Ishikawa (cell line): ENCODE measurements at regions not wholly inside any gene's neighbourhood (a gene's known extent, or its start where the extent isn't known, plus 50 kb on each side); places are given as distances from the start of the nearest gene placed in this dataset.

Source experiments
- CEBPB ChIP-seq: IDR thresholded peaks from 2 replicates; pipeline ENCODE4 v1.6.1; 2012
- CREB1 ChIP-seq: IDR thresholded peaks from 2 replicates; pipeline ENCODE4 v1.6.1; 2012; ENCODE audit warnings: low read depth
- EGR1 ChIP-seq: IDR thresholded peaks from 2 replicates; pipeline ENCODE4 v1.6.1; 2012
- EP300 ChIP-seq: IDR thresholded peaks from 2 replicates; pipeline ENCODE4 v1.6.1; 2012; ENCODE audit warnings: borderline replicate concordance
- FOXM1 ChIP-seq: IDR thresholded peaks from 2 replicates; pipeline ENCODE4 v1.6.1; 2012; ENCODE audit warnings: low read depth, borderline replicate concordance
- NFIC ChIP-seq: IDR thresholded peaks from 2 replicates; pipeline ENCODE4 v1.6.1; 2012
- RAD21 ChIP-seq: IDR thresholded peaks from 2 replicates; pipeline ENCODE4 v1.6.1; 2012; ENCODE audit warnings: low read depth
- TAF1 ChIP-seq: IDR thresholded peaks from 2 replicates; pipeline ENCODE4 v1.6.1; 2012; ENCODE audit warnings: low read depth, mild to moderate bottlenecking
- TCF12 ChIP-seq: IDR thresholded peaks from 2 replicates; pipeline ENCODE4 v1.6.1; 2012; ENCODE audit warnings: low read depth
- TEAD4 ChIP-seq: IDR thresholded peaks from 2 replicates; pipeline ENCODE4 v1.6.1; 2012
- YY1 ChIP-seq: IDR thresholded peaks from 2 replicates; pipeline ENCODE4 v1.6.1; 2012; ENCODE audit warnings: low read depth
- ZBTB7A ChIP-seq: IDR thresholded peaks from 2 replicates; pipeline ENCODE4 v1.6.1; 2012; ENCODE audit warnings: low read depth
- TF ChIP-seq, protein P1 (sequence below): IDR thresholded peaks from 2 replicates; pipeline ENCODE4 v1.6.1; 2012
- TF ChIP-seq, protein P2 (sequence below): IDR thresholded peaks from 2 replicates; pipeline ENCODE4 v1.6.1; 2012
- TF ChIP-seq, protein P3 (sequence below): IDR thresholded peaks from 2 replicates; pipeline ENCODE4 v1.6.1; 2012; ENCODE audit warnings: low read depth, mild to moderate bottlenecking

DNA sequence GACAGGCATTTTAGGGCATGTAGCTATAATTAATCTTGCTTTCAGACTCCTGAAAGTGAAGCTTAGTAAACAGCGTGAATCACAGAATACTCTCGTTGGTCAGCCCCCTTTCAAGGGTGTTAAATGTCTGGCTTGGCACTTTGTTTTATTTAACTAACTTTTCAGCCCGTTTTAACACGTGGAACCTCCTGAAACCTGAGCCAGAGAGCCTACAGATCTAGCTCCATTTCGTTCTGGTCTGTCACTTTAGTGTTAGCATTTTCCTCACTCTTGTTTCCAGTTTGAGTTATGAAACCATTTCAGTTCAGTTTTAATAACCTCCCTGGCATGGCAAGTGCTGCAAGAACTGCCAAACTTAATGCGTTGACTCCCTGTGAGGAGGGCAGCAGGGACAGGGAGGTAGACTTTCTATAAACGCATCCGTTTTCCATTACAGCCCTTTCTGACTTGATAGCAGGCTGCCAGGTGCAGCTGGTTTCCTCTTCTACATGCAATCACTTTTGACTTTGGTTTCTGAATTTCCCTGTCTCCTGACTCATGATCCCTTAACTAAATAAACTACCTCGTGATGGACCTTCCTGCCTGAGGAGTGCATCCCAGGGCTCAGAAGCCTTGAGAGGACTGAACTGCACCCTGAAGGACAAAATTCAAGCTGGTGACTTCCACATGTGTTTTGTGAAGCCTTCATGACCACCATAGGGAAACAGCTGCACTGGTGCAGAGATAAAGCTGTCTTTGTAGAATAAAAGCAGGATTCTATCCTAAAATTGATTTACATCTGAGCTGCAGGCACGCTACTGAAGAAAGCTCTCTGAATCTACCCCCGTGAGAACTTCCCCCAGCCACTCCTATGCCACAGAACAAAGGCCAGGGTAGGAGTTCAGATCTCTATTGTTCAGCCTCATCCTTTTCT is 192.6 kb downstream of the DLEU7 start:
- TF ChIP-seq RAD21 (no peak), TCF12 (no peak)
- TF ChIP-seq, protein P1, sequence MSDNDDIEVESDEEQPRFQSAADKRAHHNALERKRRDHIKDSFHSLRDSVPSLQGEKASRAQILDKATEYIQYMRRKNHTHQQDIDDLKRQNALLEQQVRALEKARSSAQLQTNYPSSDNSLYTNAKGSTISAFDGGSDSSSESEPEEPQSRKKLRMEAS = no peak

DNA sequence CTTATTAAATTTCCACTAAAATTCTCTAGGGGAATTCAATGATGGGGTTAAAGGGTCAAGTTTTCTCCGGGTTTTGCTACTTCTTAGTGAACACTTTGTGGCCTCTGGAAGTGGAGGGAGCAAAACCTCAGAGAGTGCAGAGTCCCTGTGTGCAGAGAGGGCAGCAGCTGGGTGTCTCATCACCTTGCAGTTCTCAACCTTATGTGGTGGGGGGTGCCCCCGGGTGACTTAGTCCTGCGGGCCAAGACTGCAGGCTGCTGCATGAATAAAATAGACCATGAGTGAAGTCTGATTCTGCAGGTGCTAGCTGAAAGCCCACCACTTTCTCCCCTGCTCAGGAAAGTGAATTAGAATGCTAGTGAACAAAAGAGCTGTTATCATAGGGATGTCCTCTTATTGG is 191.6 kb downstream of the DLEU7 start:
- no peak for TF ChIP-seq CEBPB

DNA sequence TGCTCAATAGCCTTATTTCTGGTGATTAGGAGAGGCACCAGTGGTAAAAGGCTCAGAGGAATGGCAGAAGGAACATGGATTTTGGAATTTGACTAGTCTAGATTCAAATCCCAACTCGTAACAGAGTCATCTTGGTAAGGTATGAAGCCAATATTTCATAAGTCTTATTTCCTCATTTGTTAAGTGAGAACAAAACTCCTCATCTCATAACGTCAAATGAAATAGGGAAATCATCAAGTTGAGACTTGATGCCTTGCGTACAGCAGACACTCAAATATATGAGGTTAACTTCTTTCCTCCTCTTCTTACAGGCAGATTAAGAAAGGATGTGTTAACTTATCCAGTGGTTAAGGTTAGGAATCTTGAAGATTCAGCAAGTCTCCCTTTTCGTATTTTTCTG is 189.2 kb downstream of the DLEU7 start:
- TF ChIP-seq NFIC (no peak), YY1 (no peak), TEAD4 (no peak), ZBTB7A (no peak), CEBPB (no peak), FOXM1 (no peak), TAF1 (no peak), RAD21 (no peak), TCF12 (no peak), EGR1 (no peak), CREB1 (no peak), EP300 (no peak)
- TF ChIP-seq, protein P2, sequence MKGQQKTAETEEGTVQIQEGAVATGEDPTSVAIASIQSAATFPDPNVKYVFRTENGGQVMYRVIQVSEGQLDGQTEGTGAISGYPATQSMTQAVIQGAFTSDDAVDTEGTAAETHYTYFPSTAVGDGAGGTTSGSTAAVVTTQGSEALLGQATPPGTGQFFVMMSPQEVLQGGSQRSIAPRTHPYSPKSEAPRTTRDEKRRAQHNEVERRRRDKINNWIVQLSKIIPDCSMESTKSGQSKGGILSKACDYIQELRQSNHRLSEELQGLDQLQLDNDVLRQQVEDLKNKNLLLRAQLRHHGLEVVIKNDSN = no peak
- TF ChIP-seq, protein P3, sequence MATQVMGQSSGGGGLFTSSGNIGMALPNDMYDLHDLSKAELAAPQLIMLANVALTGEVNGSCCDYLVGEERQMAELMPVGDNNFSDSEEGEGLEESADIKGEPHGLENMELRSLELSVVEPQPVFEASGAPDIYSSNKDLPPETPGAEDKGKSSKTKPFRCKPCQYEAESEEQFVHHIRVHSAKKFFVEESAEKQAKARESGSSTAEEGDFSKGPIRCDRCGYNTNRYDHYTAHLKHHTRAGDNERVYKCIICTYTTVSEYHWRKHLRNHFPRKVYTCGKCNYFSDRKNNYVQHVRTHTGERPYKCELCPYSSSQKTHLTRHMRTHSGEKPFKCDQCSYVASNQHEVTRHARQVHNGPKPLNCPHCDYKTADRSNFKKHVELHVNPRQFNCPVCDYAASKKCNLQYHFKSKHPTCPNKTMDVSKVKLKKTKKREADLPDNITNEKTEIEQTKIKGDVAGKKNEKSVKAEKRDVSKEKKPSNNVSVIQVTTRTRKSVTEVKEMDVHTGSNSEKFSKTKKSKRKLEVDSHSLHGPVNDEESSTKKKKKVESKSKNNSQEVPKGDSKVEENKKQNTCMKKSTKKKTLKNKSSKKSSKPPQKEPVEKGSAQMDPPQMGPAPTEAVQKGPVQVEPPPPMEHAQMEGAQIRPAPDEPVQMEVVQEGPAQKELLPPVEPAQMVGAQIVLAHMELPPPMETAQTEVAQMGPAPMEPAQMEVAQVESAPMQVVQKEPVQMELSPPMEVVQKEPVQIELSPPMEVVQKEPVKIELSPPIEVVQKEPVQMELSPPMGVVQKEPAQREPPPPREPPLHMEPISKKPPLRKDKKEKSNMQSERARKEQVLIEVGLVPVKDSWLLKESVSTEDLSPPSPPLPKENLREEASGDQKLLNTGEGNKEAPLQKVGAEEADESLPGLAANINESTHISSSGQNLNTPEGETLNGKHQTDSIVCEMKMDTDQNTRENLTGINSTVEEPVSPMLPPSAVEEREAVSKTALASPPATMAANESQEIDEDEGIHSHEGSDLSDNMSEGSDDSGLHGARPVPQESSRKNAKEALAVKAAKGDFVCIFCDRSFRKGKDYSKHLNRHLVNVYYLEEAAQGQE = no peak
- TF ChIP-seq, protein P1 = no peak

DNA sequence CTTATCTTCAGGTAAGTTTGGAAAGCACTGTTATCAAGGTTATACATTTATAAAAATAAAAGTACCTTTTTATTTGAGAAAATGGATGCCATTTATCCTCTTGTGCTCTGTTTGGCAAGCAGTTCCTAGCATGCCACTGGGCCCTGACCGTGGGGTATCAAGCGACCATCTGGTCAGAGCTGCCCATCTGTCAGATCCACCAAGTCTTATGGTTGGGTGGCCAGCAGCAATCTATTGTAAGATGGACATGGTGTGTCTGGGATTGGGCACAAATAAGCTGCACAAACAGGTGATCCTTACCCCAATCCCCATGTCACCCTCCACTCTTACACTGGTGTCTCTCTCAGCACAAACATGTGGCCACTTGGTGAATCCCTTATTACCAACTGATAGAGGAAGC is 178.5 kb downstream of the DLEU7 start:
- TF ChIP-seq YY1 (no peak), EP300 (no peak), CEBPB (no peak), FOXM1 (no peak)
- TF ChIP-seq, protein P2 = no peak

DNA sequence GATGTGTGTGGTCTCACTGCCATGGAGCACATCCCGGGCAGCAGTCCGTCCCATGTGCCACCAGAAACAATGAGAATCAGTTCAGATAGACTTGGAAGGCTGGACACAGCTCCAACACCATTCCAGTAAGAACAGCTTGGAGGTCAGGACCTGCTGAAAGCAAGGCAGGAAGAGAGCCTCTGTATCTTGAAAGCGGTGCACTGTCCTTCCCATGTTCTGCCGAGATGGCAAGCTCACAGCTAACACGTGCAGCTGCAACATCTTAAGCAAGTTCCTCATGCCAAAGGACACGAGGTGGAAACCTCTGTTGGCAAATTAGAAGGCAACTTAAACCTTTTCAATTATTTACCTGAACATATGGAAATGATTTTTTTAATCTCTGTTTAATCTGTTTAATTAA is 175.4 kb downstream of the DLEU7 start:
- TF ChIP-seq CREB1 (no peak), RAD21 (no peak), TAF1 (no peak), NFIC (no peak)
- TF ChIP-seq, protein P2 = no peak

DNA sequence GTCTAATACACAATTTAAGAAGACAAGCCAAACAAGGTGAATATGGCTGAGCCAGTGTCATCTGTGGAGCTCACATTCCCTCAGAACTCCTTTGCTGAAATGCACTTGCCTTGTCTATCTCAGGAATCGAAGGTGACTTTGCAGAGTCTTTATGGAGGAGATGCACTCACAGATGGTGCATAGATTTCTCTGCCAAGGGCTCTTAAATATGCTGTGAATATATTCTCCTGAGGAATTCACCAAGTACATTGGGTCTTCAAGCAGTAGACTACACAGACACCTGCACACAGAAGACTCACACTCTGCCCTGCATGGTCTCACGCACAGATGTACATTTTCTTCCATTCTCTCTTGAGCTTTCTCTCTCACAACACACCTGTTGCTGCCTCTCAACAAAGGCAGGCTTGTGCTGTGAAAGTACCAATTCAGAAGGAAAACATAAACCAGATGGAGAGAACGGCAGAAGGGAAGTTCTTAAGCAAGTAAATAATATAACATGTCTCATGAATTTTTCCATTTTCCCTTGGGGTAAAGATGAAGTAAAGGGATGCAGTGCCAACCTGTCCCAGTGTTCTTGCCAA is 174.7 kb downstream of the DLEU7 start:
- TF ChIP-seq EP300 (no peak), EGR1 (no peak), RAD21 (no peak), FOXM1 (no peak), TAF1 (no peak)

DNA sequence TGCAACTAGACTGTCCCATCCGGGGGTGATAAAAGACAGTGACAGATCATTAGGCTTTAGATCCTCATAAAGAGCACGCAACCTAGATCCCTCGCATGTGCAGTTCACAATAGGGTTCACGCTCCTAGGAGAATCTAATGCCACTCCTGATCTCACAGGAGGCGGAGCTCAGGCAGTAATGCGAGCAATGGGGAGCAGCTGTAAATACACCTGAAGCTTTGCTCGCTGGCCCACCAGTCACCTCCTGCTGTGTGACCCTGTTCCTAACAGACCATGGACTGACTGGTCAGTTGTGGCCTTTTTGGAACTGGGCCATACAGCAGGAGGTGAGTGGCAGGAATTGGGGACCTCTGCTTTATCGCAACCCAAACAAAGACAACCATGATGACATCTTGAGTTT is 173.2 kb downstream of the DLEU7 start:
- TF ChIP-seq TAF1 (no peak), ZBTB7A (no peak), RAD21 (no peak), NFIC (no peak), TEAD4 (no peak), TCF12 (no peak), CREB1 (no peak), YY1 (no peak), FOXM1 (no peak), CEBPB (no peak), EGR1 (no peak)
- TF ChIP-seq, protein P3 = no peak
- TF ChIP-seq, protein P2 = no peak
